ENCODE measurements at regions not wholly inside any gene's neighbourhood (a gene's known extent, or its start where the extent isn't known, plus 50 kb on each side); places are given as distances from the start of the nearest gene placed in this dataset.

GRCh38 chr3:75260-75659 lies 121.3 kb upstream of the CHL1 start:
- TF ChIP-seq CTCF (conservative IDR thresholded peaks at IDR 0.05; ENCODE audit: control insufficient read depth, insufficient read depth, low read depth, low read length), result no peak
- no peak overlapping the region for H3K4me3 ChIP-seq (ENCODE audit: control insufficient read depth, low read depth, low read length)
- peak; percentile 73 for DNase-seq (ENCODE audit: low read depth)

GRCh38 chr3:79542-79941 lies 117.0 kb upstream of the CHL1 start:
- DNase-seq (ENCODE audit: low read depth), result no peak
- TF ChIP-seq CTCF (conservative IDR thresholded peaks at IDR 0.05; ENCODE audit: control insufficient read depth, insufficient read depth, low read depth, low read length), result no peak
- H3K4me3 ChIP-seq (ENCODE audit: control insufficient read depth, low read depth, low read length), result no peak overlapping the region

GRCh38 chr3:82508-82907 lies 114.1 kb upstream of the CHL1 start:
- no peak for DNase-seq (ENCODE audit: low read depth)
- TF ChIP-seq CTCF (conservative IDR thresholded peaks at IDR 0.05; ENCODE audit: control insufficient read depth, insufficient read depth, low read depth, low read length), result no peak
- H3K4me3 ChIP-seq (ENCODE audit: control insufficient read depth, low read depth, low read length), result no peak overlapping the region

GRCh38 chr3:83096-83495 lies 113.5 kb upstream of the CHL1 start:
- no peak for DNase-seq (ENCODE audit: low read depth)
- no peak for TF ChIP-seq CTCF (conservative IDR thresholded peaks at IDR 0.05; ENCODE audit: control insufficient read depth, insufficient read depth, low read depth, low read length)
- no peak overlapping the region for H3K4me3 ChIP-seq (ENCODE audit: control insufficient read depth, low read depth, low read length)

- no peak overlapping the region for H3K4me3 ChIP-seq (ENCODE audit: control insufficient read depth, low read depth, low read length)
- no peak for DNase-seq (ENCODE audit: low read depth)
- TF ChIP-seq CTCF (conservative IDR thresholded peaks at IDR 0.05; ENCODE audit: control insufficient read depth, insufficient read depth, low read depth, low read length), result no peak
Measured at GRCh38 chr3:85180-85579, 111.4 kb upstream of the CHL1 start.

GRCh38 chr3:88267-88666 lies 108.3 kb upstream of the CHL1 start:
- DNase-seq (ENCODE audit: low read depth), result no peak
- no peak overlapping the region for H3K4me3 ChIP-seq (ENCODE audit: control insufficient read depth, low read depth, low read length)
- no peak for TF ChIP-seq CTCF (conservative IDR thresholded peaks at IDR 0.05; ENCODE audit: control insufficient read depth, insufficient read depth, low read depth, low read length)

- no peak for TF ChIP-seq CTCF (conservative IDR thresholded peaks at IDR 0.05; ENCODE audit: control insufficient read depth, insufficient read depth, low read depth, low read length)
- no peak for DNase-seq (ENCODE audit: low read depth)
- no peak overlapping the region for H3K4me3 ChIP-seq (ENCODE audit: control insufficient read depth, low read depth, low read length)
Measured at GRCh38 chr3:93746-94145, 102.8 kb upstream of the CHL1 start.

Measured in fibroblast of mammary gland (primary cell).